GM23338 (cell line): ENCODE measurements at regions not wholly inside any gene's neighbourhood (a gene's known extent, or its start where the extent isn't known, plus 50 kb on each side); places are given as distances from the start of the nearest gene placed in this dataset.

Experiments used
- ATAC-seq: fragments of 200-7000 bp; cut with Tn5 transposase; 3 replicates; pipeline ENCODE4 v1.9.1; 2020
- DNase-seq: peaks from one replicate; pipeline ENCODE4 v3.0.0-alpha.2; 2015; ENCODE audit warnings: low spot score
- H2AFZ ChIP-seq: fragments of 200-600 bp; sonication (generic); 2 replicates; pipeline ENCODE4 v1.8.0; 2016; ENCODE audit warnings: antibody characterized with exemption, mild to moderate bottlenecking, moderate library complexity
- H3F3A ChIP-seq: fragments of 200-600 bp; sonication (generic); replicated peaks from 2 replicates; pipeline ENCODE4 v1.8.0; 2017; ENCODE audit warnings: antibody characterized with exemption, mixed run types, low read depth
- H3K27ac ChIP-seq: fragments of 200-600 bp; sonication (generic); 2 replicates; pipeline ENCODE4 v1.6.1; 2016; ENCODE audit warnings: low read depth
- H3K27me3 ChIP-seq: fragments of 200-600 bp; sonication (generic); 2 replicates; pipeline ENCODE4 v1.8.0; 2016; ENCODE audit warnings: mild to moderate bottlenecking, mixed run types, moderate library complexity; ENCODE audit not compliant: insufficient read depth
- H3K36me3 ChIP-seq: fragments of 200-600 bp; sonication (generic); 2 replicates; pipeline ENCODE4 v1.8.0; 2016; ENCODE audit warnings: mild to moderate bottlenecking; ENCODE audit not compliant: insufficient read depth
- H3K4me1 ChIP-seq: fragments of 200-600 bp; sonication (generic); 2 replicates; pipeline ENCODE4 v1.8.0; 2016; ENCODE audit warnings: mild to moderate bottlenecking, moderate library complexity; ENCODE audit not compliant: insufficient read depth
- H3K4me2 ChIP-seq: fragments of 200-600 bp; sonication (generic); 2 replicates; pipeline ENCODE4 v1.7.1; 2017; ENCODE audit warnings: mixed run types
- H3K4me3 ChIP-seq: fragments of 200-600 bp; sonication (generic); 2 replicates; pipeline ENCODE4 v1.6.1; 2016; ENCODE audit warnings: mixed run types
- H3K79me2 ChIP-seq: fragments of 200-600 bp; sonication (generic); replicated peaks from 2 replicates; pipeline ENCODE4 v1.8.0; 2017; ENCODE audit warnings: mild to moderate bottlenecking; ENCODE audit not compliant: insufficient read depth
- H3K9me2 ChIP-seq: fragments of 200-600 bp; sonication (generic); 2 replicates; pipeline ENCODE4 v1.8.0; 2017; ENCODE audit not compliant: insufficient read depth
- H4K20me1 ChIP-seq: fragments of 200-600 bp; sonication (generic); replicated peaks from 2 replicates; pipeline ENCODE4 v1.8.0; 2017; ENCODE audit warnings: mild to moderate bottlenecking; ENCODE audit not compliant: insufficient read depth
- H3K27ac Mint-ChIP-seq: 2 replicates; pipeline ENCODE4 v1.8.0; 2020; ENCODE audit warnings: inconsistent platforms, mild to moderate bottlenecking, moderate library complexity, mixed read lengths
- H3K27me3 Mint-ChIP-seq: 3 replicates; pipeline ENCODE4 v1.8.0; 2022; ENCODE audit warnings: low read depth, mild to moderate bottlenecking, moderate library complexity, mixed read lengths, inconsistent platforms; ENCODE audit not compliant: insufficient read depth, poor library complexity
- H3K36me3 Mint-ChIP-seq: 3 replicates; pipeline ENCODE4 v1.8.0; 2021; ENCODE audit warnings: low read depth, mild to moderate bottlenecking, inconsistent platforms, moderate library complexity, mixed read lengths
- H3K4me1 Mint-ChIP-seq: 3 replicates; pipeline ENCODE4 v1.8.0; 2020; ENCODE audit warnings: mild to moderate bottlenecking, inconsistent platforms, mixed read lengths
- H3K4me3 Mint-ChIP-seq: 3 replicates; pipeline ENCODE4 v1.8.0; 2021; ENCODE audit warnings: moderate library complexity, mild to moderate bottlenecking, inconsistent platforms, mixed read lengths
- H3K9me3 Mint-ChIP-seq: 3 replicates; pipeline ENCODE4 v1.8.0; 2020; ENCODE audit warnings: moderate library complexity, mild to moderate bottlenecking, inconsistent platforms, mixed read lengths
- JUNB ChIP-seq: IDR thresholded peaks from one replicate; pipeline ENCODE4 v1.6.1; 2016; ENCODE audit warnings: antibody characterized with exemption; ENCODE audit not compliant: unreplicated experiment
- REST ChIP-seq: IDR thresholded peaks from one replicate; pipeline ENCODE4 v1.6.1; 2018; ENCODE audit warnings: antibody characterized with exemption; ENCODE audit not compliant: unreplicated experiment
- TF ChIP-seq, protein P1 (sequence below), 2 experiments: fragments of 200-600 bp in 1 of 2; sonication (generic) in 1 of 2; conservative IDR thresholded peaks; 2 replicates each; pipeline versions ENCODE4 v1.5.1 to v1.6.1; 2016 to 2017; ENCODE audit warnings: antibody characterized with exemption in 2 of 2, low read depth in 2 of 2, mild to moderate bottlenecking in 2 of 2, moderate library complexity in 1 of 2
- TF ChIP-seq, protein P2 (sequence below): IDR thresholded peaks from 2 replicates; pipeline ENCODE4 v1.6.1; 2016; ENCODE audit warnings: antibody characterized with exemption

DNA sequence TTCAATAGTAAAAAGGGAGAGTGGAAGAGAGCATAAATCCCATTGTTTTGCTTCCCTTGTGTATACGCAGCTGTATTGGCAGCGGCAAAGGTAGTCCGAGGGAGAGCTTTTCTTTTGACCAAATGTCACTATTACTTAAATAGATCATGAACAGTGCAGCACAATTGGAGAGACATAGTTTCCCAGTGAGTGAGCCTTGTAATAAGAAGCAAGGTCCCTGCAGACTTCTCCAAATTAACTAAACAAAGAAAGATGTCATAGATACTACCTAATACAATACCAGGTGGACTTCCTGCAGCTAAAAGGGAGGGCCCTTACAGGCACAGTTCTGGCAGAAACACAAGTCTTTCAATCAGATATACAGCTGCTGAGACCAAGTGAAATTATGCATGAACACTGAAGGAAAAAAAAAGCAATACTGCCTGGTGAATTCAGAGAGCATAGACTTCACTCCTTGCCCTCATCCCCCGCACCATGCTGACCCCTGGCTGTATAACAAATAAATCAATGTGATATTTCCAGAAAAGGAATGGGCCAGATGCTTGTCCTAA lies 404.7 kb upstream of the CDH2 start:
- Histone ChIP-seq H3K27me3 (no peaks in the 10 kb centered on the region), H3K4me1 (peaks cover 16% of the 10 kb centered on the region), H3K9me2 (no peaks in the 10 kb centered on the region), H4K20me1 (no peaks in the 10 kb centered on the region), H3K4me2 (no peak overlapping the region; the same call in 1 of the 2 replicates), H3K27ac (no peak overlapping the region), H3K4me3 (no peak overlapping the region), H3K79me2 (no peaks in the 10 kb centered on the region), H3K36me3 (no peaks in the 10 kb centered on the region), H2AFZ (no peak overlapping the region), H3F3A (no peaks in the 10 kb centered on the region)
- H3K4me1 Mint-ChIP-seq: peaks cover 19% of the 10 kb centered on the region; the same call in 2 of the 3 replicates
- no peaks in the 10 kb centered on the region for H3K27me3 Mint-ChIP-seq
- no peak for TF ChIP-seq JUNB
- TF ChIP-seq, protein P1, sequence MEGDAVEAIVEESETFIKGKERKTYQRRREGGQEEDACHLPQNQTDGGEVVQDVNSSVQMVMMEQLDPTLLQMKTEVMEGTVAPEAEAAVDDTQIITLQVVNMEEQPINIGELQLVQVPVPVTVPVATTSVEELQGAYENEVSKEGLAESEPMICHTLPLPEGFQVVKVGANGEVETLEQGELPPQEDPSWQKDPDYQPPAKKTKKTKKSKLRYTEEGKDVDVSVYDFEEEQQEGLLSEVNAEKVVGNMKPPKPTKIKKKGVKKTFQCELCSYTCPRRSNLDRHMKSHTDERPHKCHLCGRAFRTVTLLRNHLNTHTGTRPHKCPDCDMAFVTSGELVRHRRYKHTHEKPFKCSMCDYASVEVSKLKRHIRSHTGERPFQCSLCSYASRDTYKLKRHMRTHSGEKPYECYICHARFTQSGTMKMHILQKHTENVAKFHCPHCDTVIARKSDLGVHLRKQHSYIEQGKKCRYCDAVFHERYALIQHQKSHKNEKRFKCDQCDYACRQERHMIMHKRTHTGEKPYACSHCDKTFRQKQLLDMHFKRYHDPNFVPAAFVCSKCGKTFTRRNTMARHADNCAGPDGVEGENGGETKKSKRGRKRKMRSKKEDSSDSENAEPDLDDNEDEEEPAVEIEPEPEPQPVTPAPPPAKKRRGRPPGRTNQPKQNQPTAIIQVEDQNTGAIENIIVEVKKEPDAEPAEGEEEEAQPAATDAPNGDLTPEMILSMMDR (conservative IDR thresholded peaks at IDR 0.05; ENCODE audit: low read depth in 2 of 2): peak; percentile 8 to 32; a peak in 2 of 4 replicates
- peak; percentile 48 for ATAC-seq
- no peak overlapping the region for H3K4me3 Mint-ChIP-seq
- H3K9me3 Mint-ChIP-seq: no peaks in the 10 kb centered on the region
- DNase-seq: peak; percentile 11
- no peak overlapping the region for H3K27ac Mint-ChIP-seq
- no peaks in the 10 kb centered on the region for H3K36me3 Mint-ChIP-seq

DNA sequence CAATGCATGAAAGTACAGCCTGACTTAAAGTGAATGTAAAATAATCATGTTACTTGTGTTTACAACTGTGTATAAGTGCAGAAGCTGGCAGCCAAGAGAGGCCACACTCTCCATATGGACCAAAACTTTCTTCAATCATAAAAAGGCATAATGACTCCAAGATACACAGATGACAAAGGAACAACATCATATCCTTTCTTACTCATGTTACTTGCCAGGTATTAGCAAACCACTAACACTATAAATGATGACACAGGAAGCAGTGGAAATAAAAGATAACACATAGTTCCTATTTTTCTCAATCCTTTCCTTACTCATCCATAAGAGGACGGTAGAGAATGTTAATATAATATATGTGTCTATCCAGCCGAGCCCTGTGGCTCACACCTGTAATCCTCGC lies 400.0 kb upstream of the CDH2 start:
- Histone ChIP-seq H2AFZ (no peak overlapping the region), H3K4me2 (no peak overlapping the region), H3K4me3 (no peak overlapping the region), H3K79me2 (no peaks in the 10 kb centered on the region), H3F3A (no peaks in the 10 kb centered on the region), H3K36me3 (no peaks in the 10 kb centered on the region), H3K4me1 (peaks cover 8% of the 10 kb centered on the region), H4K20me1 (no peaks in the 10 kb centered on the region), H3K27ac (no peak overlapping the region), H3K9me2 (no peaks in the 10 kb centered on the region), H3K27me3 (no peaks in the 10 kb centered on the region)
- no peak for ATAC-seq
- Mint-ChIP-seq H3K9me3 (no peaks in the 10 kb centered on the region), H3K36me3 (no peaks in the 10 kb centered on the region), H3K4me3 (no peak overlapping the region), H3K27ac (no peak overlapping the region), H3K27me3 (no peaks in the 10 kb centered on the region), H3K4me1 (peaks cover 20% of the 10 kb centered on the region)
- TF ChIP-seq REST: no peak
- TF ChIP-seq, protein P2, sequence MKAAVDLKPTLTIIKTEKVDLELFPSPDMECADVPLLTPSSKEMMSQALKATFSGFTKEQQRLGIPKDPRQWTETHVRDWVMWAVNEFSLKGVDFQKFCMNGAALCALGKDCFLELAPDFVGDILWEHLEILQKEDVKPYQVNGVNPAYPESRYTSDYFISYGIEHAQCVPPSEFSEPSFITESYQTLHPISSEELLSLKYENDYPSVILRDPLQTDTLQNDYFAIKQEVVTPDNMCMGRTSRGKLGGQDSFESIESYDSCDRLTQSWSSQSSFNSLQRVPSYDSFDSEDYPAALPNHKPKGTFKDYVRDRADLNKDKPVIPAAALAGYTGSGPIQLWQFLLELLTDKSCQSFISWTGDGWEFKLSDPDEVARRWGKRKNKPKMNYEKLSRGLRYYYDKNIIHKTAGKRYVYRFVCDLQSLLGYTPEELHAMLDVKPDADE: no peak
- no peak for DNase-seq
